Fibroblast of gingiva (primary cell): ENCODE measurements at regions not wholly inside any gene's neighbourhood (a gene's known extent, or its start where the extent isn't known, plus 50 kb on each side); places are given as distances from the start of the nearest gene placed in this dataset.

Experiments
- DNase-seq: peaks from one replicate; pipeline ENCODE4 v3.0.0-alpha.2; 2011; ENCODE audit warnings: low read depth

DNA sequence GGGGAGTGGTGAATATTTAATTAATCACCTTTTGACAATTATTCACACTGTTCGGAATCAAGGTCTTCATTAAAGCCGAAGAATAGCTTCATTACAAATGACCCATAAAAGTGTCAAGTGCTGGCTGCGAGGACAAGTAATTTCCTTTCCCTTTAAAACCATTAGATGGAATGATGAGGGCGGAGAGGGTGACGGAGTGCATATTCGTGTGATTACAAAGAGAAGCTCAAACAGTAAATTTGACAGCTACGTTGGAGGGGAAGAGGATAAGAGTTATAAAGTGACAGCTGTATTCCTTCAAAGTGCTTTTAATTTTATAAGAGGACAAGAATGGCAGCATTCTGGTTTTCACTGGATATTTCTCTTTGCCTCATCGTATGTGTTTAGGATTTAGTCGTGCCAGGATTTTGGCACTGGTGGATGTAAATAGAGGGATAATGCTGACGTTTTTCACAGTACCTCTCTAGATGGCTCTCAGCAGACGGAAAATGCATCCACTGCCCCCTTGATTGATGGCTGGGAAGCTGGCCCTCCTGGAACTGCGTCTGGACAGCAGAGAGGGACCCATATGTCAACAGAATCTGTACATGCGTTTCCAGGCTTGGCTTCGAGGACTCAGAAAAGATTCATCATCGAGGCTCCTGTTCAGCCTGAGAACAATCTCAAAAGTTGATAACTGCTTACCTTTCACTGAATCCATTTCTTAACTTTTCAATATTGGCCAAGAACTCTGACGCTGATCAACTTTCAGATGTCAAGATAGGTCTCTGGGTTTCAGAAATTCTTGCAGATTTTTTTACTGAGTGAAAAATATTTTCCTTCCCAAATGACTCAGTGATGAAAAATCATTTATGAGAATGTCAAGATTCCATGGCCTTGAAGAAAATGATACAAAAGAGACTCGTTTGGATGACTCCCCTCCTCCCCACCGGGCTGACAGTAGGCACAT lies 50.4 kb upstream of the IRX2 start:
- DNase-seq, result no peak
